HUES48 (cell line): ENCODE measurements at regions not wholly inside any gene's neighbourhood (a gene's known extent, or its start where the extent isn't known, plus 50 kb on each side); places are given as distances from the start of the nearest gene placed in this dataset.

ENCODE experiments used
- H3K27ac ChIP-seq: one replicate; pipeline ENCODE4 v1.7.0; 2013; ENCODE audit warnings: low read depth, low read length, inconsistent platforms
- H3K27me3 ChIP-seq: 2 replicates; pipeline ENCODE4 v1.6.1; 2013; ENCODE audit warnings: mild to moderate bottlenecking, low read length; ENCODE audit not compliant: control insufficient read depth, insufficient read depth
- H3K36me3 ChIP-seq: 2 replicates; pipeline ENCODE4 v1.6.1; 2013; ENCODE audit warnings: low read length; ENCODE audit not compliant: control insufficient read depth, insufficient read depth
- H3K4me1 ChIP-seq: 2 replicates; pipeline ENCODE4 v1.6.1; 2013; ENCODE audit warnings: mild to moderate bottlenecking, low read length; ENCODE audit not compliant: control insufficient read depth, insufficient read depth
- H3K4me3 ChIP-seq: 2 replicates; pipeline ENCODE4 v1.5.1; 2013; ENCODE audit warnings: mild to moderate bottlenecking, low read depth, low read length
- H3K9ac ChIP-seq: 2 replicates; pipeline ENCODE4 v1.6.1; 2013; ENCODE audit warnings: mild to moderate bottlenecking, low read depth, low read length, moderate library complexity
- H3K9me3 ChIP-seq: 2 replicates; pipeline ENCODE4 v1.6.1; 2013; ENCODE audit warnings: low read length; ENCODE audit not compliant: control insufficient read depth, insufficient read depth

DNA sequence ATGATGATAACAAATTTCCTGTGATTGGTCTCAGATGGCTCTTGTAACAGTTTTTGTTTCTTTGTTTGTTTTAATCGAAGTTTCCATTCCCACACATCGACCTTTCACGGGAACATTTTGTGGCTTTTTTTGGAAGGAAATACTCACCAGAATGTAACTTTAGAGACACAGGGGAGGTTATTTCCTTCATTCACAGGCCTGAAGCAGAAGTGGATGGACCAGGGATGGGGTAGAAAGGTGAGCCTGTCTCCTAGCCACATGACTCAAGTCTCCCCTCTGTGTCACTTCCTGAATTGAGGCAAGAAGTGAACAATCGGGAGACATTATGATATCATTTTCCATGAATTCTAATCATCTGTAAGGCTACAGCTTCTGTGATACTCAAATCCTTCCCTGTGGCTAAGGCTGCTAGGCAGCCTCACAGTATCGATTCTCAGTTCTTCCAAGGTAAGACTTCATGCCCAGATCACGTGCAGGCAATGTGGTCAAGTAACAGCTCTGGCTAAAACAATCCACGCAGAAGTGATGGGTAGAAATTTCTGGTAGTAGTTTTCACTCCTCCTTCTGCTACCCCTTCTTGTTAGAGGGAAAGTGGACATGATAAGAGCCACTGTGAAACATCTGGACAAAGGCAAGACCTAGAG is 203.9 kb upstream of the NEBL start:
- H3K27me3 ChIP-seq: no peaks in the 10 kb centered on the region
- H3K9ac ChIP-seq: no peak overlapping the region
- no peaks in the 10 kb centered on the region for H3K36me3 ChIP-seq
- H3K4me1 ChIP-seq: no peaks in the 10 kb centered on the region
- H3K27ac ChIP-seq: no peak overlapping the region
- no peaks in the 10 kb centered on the region for H3K9me3 ChIP-seq
- no peak overlapping the region for H3K4me3 ChIP-seq

- Histone ChIP-seq H3K9ac (no peak overlapping the region), H3K9me3 (no peaks in the 10 kb centered on the region), H3K27ac (no peak overlapping the region), H3K4me1 (no peaks in the 10 kb centered on the region), H3K36me3 (no peaks in the 10 kb centered on the region), H3K4me3 (no peak overlapping the region), H3K27me3 (no peaks in the 10 kb centered on the region)
Observed at GRCh38 chr10:21100190-21100589, 203.1 kb upstream of the NEBL start.

DNA sequence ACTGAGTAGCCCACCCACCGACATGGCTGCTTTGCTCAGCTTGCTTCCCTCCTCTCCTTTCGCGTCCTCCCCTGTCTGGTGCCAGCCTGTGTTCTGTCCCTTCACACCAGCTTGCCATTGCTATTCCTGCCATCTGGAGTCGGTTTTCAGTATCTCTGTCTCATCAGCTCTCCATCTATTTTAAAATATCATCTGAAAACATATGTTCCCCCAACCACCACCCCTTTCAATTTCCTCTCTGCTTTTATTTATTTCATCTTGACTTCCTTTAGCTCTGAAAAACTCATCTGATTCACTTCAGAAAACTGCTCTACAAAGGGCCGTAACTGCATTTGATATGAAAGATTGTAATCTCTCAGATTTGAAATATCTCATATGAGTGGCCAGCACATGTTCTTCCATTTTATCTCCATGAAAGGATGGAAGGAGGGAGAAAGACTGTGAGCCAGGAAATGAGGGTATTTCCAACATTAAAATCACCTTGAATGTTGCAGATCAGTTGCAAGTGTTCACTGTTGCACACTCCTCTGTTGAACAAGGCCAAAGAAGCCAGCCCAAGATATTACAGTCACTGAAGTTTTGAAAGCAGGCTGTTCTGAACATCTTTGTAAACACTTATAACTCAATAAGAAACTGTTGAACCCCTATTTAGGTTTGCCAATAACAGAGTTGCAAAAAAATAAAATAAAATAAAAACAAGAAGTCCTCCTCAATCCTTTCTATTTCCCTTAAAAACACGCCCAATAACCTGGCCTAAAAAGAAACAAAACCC is 202.4 kb upstream of the NEBL start:
- Histone ChIP-seq H3K27me3 (no peaks in the 10 kb centered on the region), H3K4me3 (no peak overlapping the region), H3K27ac (no peak overlapping the region), H3K9me3 (no peaks in the 10 kb centered on the region), H3K36me3 (no peaks in the 10 kb centered on the region), H3K9ac (no peak overlapping the region), H3K4me1 (no peaks in the 10 kb centered on the region)

GRCh38 chr10:21097926-21098355 is 200.8 kb upstream of the NEBL start:
- no peaks in the 10 kb centered on the region for H3K36me3 ChIP-seq
- no peak overlapping the region for H3K4me3 ChIP-seq
- no peak overlapping the region for H3K9ac ChIP-seq
- H3K9me3 ChIP-seq: no peaks in the 10 kb centered on the region
- H3K27me3 ChIP-seq: no peaks in the 10 kb centered on the region
- no peaks in the 10 kb centered on the region for H3K4me1 ChIP-seq
- no peak overlapping the region for H3K27ac ChIP-seq

DNA sequence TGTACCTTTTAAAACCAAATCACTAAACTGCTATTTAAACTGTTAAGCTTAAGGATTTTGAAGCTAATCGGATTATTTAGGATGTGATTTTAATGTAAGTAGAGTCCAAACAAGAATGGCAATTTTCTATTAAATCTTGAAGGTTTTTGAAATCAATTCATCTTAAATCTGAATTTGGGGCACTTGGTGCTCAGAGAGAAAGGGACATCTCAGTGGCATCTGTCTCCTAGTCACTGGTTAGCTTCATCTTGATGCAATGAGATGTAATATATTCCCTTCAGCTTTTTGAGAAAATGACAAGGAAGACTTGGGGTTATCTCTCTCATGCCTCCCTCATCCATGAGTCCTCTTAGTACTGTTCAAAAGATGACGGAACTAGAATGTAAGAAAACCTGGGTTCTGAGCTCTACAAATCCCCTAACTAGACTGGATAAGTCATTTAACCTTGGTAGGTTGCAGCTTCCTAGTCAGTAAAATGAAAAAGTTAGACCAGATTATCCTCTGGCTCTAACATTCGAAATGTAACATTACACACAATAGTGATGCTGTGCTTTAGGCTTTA is 198.5 kb upstream of the NEBL start:
- H3K36me3 ChIP-seq: no peaks in the 10 kb centered on the region
- H3K27ac ChIP-seq: no peak overlapping the region
- no peaks in the 10 kb centered on the region for H3K9me3 ChIP-seq
- H3K4me3 ChIP-seq: no peak overlapping the region
- H3K4me1 ChIP-seq: no peaks in the 10 kb centered on the region
- H3K9ac ChIP-seq: no peak overlapping the region
- H3K27me3 ChIP-seq: no peaks in the 10 kb centered on the region

- Histone ChIP-seq H3K4me1 (no peaks in the 10 kb centered on the region), H3K27me3 (no peaks in the 10 kb centered on the region), H3K27ac (no peak overlapping the region), H3K36me3 (no peaks in the 10 kb centered on the region), H3K9ac (no peak overlapping the region), H3K4me3 (no peak overlapping the region), H3K9me3 (no peaks in the 10 kb centered on the region)
Observed at GRCh38 chr10:21095073-21095472, 198.0 kb upstream of the NEBL start.

GRCh38 chr10:21092683-21093524 is 195.8 kb upstream of the NEBL start:
- no peaks in the 10 kb centered on the region for H3K27me3 ChIP-seq
- no peak overlapping the region for H3K27ac ChIP-seq
- no peaks in the 10 kb centered on the region for H3K9me3 ChIP-seq
- H3K9ac ChIP-seq: no peak overlapping the region
- no peak overlapping the region for H3K4me3 ChIP-seq
- no peaks in the 10 kb centered on the region for H3K4me1 ChIP-seq
- H3K36me3 ChIP-seq: no peaks in the 10 kb centered on the region

DNA sequence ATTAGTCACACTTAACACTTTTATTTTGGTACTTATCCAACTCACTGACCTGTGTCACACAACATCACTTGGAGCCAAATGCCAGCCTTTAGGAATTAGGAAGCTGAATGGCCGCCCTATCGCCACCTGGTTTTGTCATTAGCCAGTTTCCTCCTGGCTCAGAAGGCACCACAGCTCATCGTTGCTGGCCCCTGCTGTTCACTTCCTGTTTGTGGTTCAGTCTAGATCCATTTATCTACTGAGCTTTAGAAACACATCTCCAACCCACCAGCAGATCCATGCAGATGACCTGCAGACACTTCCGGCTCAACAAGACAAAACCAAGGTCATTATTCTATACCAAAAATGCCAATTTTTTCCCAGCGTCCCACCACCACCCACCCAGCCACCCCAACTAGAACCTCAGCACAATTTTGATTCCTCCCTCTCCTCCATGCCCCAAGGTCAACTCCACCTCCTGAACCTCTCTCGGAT is 193.5 kb upstream of the NEBL start:
- Histone ChIP-seq H3K27me3 (no peaks in the 10 kb centered on the region), H3K4me3 (no peak overlapping the region), H3K36me3 (no peaks in the 10 kb centered on the region), H3K4me1 (no peaks in the 10 kb centered on the region), H3K9ac (no peak overlapping the region), H3K27ac (no peak overlapping the region), H3K9me3 (no peaks in the 10 kb centered on the region)

DNA sequence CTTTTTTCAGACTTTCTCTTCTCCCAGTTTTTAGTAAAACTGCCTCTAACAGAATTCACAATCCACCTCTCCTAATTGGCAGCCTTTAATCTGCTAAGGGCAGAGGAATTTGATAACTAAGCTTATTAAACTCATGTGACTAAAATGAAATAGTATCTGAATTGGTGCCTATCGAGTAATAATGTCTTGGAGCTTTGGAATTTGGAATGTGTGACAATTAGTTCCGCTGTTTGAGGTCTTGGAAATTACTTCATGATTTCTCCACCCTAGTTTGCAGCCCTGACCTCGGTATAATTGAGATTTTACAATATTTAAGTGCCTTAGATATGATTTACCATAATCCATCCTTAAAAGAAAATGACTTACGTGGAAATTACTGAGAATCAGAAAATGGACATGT is 190.4 kb upstream of the NEBL start:
- Histone ChIP-seq H3K9me3 (no peaks in the 10 kb centered on the region), H3K27me3 (no peaks in the 10 kb centered on the region), H3K4me3 (no peak overlapping the region), H3K36me3 (no peaks in the 10 kb centered on the region), H3K9ac (no peak overlapping the region), H3K4me1 (no peaks in the 10 kb centered on the region), H3K27ac (no peak overlapping the region)

DNA sequence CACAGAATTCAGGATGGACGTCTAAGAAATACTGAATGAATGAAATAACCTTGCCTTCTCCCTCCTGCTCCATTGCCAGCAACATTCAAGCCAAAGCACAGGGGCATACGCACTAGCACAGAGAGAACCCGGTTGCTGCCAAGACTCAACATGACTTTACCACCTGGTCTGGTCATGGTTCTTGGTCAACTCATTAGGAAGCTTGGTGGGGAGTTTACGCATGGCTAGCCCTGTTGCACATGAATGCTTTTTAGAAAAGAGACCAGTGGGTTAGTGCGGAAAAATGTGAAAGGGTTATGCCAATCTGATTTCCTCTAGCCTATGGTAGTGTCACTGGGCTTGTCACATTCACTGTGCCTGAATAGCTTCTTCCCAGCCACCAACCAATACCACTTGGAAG is 187.6 kb upstream of the NEBL start:
- Histone ChIP-seq H3K27me3 (no peaks in the 10 kb centered on the region), H3K4me3 (no peak overlapping the region), H3K9me3 (no peaks in the 10 kb centered on the region), H3K27ac (no peak overlapping the region), H3K9ac (no peak overlapping the region), H3K36me3 (no peaks in the 10 kb centered on the region), H3K4me1 (no peaks in the 10 kb centered on the region)
